DMS153 (cell line): ENCODE measurements at regions not wholly inside any gene's neighbourhood (a gene's known extent, or its start where the extent isn't known, plus 50 kb on each side); places are given as distances from the start of the nearest gene placed in this dataset.
A peak's percentile ranks its signal among the peaks of the same experiment; 100 is the strongest.

Experiments used
- DNase-seq: peaks from one replicate; lab custom pipeline; 2025; lab: John Stamatoyannopoulos, UW

- DNase-seq = no peak
Measured at GRCh38 chr20:24777746-24778145, 171.3 kb upstream of the CST7 start.

GRCh38 chr20:24778585-24779031 is 170.5 kb upstream of the CST7 start:
- DNase-seq = no peak

- no peak for DNase-seq
Measured at GRCh38 chr20:24779131-24779530, 169.9 kb upstream of the CST7 start.

- no peak for DNase-seq
Measured at GRCh38 chr20:24779946-24780345, 169.1 kb upstream of the CST7 start.

GRCh38 chr20:24780674-24781417 is 168.2 kb upstream of the CST7 start:
- DNase-seq = no peak

GRCh38 chr20:24781418-24781980 is 167.6 kb upstream of the CST7 start:
- DNase-seq = no peak

- no peak for DNase-seq
Measured at GRCh38 chr20:24782301-24782700, 166.8 kb upstream of the CST7 start.

- no peak for DNase-seq
Measured at GRCh38 chr20:24782801-24783630, 166.1 kb upstream of the CST7 start.

- no peak for DNase-seq
Measured at GRCh38 chr20:24783631-24784492, 165.2 kb upstream of the CST7 start.

GRCh38 chr20:24784607-24785006 is 164.5 kb upstream of the CST7 start:
- no peak for DNase-seq

- DNase-seq = peak; percentile 10
Measured at GRCh38 chr20:24785141-24786110, 163.6 kb upstream of the CST7 start.

- DNase-seq = no peak
Measured at GRCh38 chr20:24786111-24786495, 163.0 kb upstream of the CST7 start.

GRCh38 chr20:24786646-24787045 is 162.4 kb upstream of the CST7 start:
- DNase-seq = no peak

- no peak for DNase-seq
Measured at GRCh38 chr20:24787071-24787470, 162.0 kb upstream of the CST7 start.

- no peak for DNase-seq
Measured at GRCh38 chr20:24787621-24788020, 161.4 kb upstream of the CST7 start.

- DNase-seq = no peak
Measured at GRCh38 chr20:24789877-24790276, 159.2 kb upstream of the CST7 start.

GRCh38 chr20:24790746-24791283 is 158.3 kb upstream of the CST7 start:
- DNase-seq = no peak

- DNase-seq = no peak
Measured at GRCh38 chr20:24791953-24792352, 157.1 kb upstream of the CST7 start.

GRCh38 chr20:24792641-24793495 is 156.2 kb upstream of the CST7 start:
- no peak for DNase-seq

- DNase-seq = no peak
Measured at GRCh38 chr20:24795436-24795835, 153.6 kb upstream of the CST7 start.
